ENCODE measurements at regions not wholly inside any gene's neighbourhood (a gene's known extent, or its start where the extent isn't known, plus 50 kb on each side); places are given as distances from the start of the nearest gene placed in this dataset.

DNA sequence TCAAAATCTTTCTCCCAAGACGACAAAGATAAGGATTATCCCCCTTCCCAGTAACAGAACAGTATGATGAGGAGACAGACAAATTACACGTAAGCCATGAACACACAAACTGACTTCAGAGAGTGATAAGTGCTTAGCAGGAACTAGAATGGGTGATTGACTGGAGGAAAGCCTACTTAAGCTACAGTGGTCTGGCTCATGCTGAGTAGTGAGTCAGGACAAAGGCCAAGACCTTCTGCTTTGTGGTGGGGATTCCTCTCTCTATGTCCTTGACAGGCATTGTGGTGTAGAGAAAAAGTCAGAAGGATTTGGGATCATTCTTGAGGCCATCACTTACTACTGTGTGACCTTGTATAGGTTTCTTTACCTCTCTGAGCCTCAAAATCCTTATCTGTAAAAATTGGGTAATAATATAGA is 381.9 kb upstream of the CCL2 start:
- TF ChIP-seq, protein P1, sequence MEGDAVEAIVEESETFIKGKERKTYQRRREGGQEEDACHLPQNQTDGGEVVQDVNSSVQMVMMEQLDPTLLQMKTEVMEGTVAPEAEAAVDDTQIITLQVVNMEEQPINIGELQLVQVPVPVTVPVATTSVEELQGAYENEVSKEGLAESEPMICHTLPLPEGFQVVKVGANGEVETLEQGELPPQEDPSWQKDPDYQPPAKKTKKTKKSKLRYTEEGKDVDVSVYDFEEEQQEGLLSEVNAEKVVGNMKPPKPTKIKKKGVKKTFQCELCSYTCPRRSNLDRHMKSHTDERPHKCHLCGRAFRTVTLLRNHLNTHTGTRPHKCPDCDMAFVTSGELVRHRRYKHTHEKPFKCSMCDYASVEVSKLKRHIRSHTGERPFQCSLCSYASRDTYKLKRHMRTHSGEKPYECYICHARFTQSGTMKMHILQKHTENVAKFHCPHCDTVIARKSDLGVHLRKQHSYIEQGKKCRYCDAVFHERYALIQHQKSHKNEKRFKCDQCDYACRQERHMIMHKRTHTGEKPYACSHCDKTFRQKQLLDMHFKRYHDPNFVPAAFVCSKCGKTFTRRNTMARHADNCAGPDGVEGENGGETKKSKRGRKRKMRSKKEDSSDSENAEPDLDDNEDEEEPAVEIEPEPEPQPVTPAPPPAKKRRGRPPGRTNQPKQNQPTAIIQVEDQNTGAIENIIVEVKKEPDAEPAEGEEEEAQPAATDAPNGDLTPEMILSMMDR (IDR thresholded peaks at IDR 0.05): no peak
- no peak for TF ChIP-seq EZH2 (IDR thresholded peaks at IDR 0.05; ENCODE audit: borderline replicate concordance, insufficient read depth, low read depth, low read length, poor library complexity, severe bottlenecking)
